C4-2B (cell line): ENCODE measurements at regions not wholly inside any gene's neighbourhood (a gene's known extent, or its start where the extent isn't known, plus 50 kb on each side); places are given as distances from the start of the nearest gene placed in this dataset.

ENCODE experiments used
- H3K27ac ChIP-seq: fragments of 450-650 bp; 2 replicates; pipeline ENCODE4 v1.5.1; 2017
- ZFX ChIP-seq: fragments of 450-650 bp; IDR thresholded peaks from 2 replicates; pipeline ENCODE4 v1.6.1; 2017
- TF ChIP-seq, protein P1 (sequence below): fragments of 450-650 bp; conservative IDR thresholded peaks from 2 replicates; pipeline ENCODE4 v1.5.1; 2017; ENCODE audit warnings: mild to moderate bottlenecking

DNA sequence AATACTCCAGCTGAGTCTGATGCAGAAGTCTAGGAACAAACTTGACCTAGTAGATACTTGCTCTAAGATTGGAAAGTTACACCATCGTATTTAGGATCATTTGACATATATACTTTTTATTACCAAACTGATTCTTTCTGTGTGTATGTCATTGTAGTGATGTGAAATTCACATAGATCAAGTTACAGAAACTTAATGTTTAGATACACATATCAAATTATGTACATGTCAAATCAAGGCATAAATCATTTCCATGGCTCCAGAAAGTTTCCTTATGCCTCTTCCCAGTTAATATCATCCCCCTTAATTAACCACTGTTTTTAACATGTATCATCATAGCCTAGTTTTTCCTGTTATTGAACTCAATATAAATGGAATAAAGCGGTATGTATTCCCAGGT lies 292.0 kb upstream of the CDH11 start:
- TF ChIP-seq, protein P1, sequence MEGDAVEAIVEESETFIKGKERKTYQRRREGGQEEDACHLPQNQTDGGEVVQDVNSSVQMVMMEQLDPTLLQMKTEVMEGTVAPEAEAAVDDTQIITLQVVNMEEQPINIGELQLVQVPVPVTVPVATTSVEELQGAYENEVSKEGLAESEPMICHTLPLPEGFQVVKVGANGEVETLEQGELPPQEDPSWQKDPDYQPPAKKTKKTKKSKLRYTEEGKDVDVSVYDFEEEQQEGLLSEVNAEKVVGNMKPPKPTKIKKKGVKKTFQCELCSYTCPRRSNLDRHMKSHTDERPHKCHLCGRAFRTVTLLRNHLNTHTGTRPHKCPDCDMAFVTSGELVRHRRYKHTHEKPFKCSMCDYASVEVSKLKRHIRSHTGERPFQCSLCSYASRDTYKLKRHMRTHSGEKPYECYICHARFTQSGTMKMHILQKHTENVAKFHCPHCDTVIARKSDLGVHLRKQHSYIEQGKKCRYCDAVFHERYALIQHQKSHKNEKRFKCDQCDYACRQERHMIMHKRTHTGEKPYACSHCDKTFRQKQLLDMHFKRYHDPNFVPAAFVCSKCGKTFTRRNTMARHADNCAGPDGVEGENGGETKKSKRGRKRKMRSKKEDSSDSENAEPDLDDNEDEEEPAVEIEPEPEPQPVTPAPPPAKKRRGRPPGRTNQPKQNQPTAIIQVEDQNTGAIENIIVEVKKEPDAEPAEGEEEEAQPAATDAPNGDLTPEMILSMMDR: no peak
- TF ChIP-seq ZFX: no peak
- H3K27ac ChIP-seq: no peak overlapping the region

DNA sequence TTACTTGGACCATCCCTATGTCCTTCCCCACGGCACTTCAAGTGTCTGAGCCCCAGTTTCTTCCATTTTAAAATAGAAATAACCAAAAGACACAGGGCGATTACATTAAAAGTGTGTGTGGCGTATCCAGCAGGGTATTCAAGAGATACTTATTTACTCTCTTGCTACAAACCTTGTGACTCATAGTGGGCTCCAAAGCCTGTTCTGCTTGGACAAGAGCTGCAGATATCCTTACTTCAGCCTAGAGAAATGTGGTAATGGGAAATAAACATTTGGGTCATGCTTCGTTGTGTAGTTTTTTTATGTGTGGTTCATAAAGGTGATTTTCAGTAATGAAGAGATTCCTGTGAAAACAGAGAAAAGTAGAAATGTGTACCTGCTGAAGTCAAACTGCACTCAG lies 288.9 kb upstream of the CDH11 start:
- TF ChIP-seq, protein P1: no peak
- TF ChIP-seq ZFX: no peak
- H3K27ac ChIP-seq: no peak overlapping the region

DNA sequence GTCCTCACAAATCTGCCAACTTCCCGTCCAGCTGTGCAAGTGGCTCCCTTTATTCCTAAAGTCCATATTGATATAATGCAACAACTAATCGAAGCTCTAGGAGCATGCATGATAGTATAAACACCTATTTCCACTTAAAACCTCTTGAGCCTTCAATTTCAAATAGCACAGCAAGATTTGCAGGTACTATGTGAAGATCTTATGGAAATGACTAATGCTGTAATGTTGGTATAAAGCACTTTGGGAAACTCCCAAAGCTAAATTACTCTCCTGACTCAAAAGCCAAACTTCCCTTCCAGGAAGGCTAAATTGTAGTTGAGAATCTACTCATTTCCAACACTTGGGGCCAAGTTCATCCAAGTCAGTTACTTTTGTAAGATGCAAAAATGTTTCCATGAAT lies 287.6 kb upstream of the CDH11 start:
- TF ChIP-seq ZFX: no peak
- TF ChIP-seq, protein P1: no peak
- no peak overlapping the region for H3K27ac ChIP-seq

DNA sequence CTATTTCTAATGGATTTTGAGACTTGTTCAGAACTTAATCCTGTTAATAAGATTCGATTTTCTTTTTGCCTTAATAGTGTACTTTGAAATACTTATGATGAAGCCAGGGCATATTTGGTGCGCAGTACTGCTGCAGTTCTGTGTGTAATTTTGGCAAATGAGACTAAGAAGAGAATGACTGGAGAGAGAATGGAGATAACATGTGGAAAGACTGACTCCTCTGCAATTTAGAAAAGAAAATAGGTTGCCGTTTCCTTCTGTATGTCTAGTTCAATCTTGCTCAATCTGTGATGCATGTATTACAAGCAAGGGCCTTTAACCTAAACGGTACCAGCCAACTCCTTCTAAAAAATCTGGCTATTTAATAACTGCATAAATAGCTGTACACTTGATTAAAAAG lies 285.1 kb upstream of the CDH11 start:
- no peak overlapping the region for H3K27ac ChIP-seq
- no peak for TF ChIP-seq ZFX
- TF ChIP-seq, protein P1: no peak

DNA sequence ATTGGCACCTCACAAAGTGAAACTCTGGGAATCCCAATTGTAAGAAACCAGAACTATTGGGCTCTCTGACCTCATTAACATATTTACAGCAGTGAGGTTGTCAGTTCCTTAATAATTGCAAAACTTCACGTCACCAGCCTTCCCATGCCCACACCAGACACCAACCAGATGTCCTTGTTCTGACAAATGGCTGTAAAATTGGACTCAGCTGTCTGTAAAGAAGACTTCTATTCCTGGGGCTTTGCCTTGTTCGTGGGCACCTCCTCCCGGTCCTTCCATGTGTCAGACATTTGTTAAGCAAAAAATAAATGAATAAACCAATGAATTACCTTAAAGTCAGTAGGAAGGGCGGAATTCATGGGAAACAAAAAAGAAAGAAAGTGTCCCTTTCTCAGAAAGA lies 284.3 kb upstream of the CDH11 start:
- H3K27ac ChIP-seq: no peak overlapping the region
- TF ChIP-seq, protein P1: no peak
- TF ChIP-seq ZFX: no peak

DNA sequence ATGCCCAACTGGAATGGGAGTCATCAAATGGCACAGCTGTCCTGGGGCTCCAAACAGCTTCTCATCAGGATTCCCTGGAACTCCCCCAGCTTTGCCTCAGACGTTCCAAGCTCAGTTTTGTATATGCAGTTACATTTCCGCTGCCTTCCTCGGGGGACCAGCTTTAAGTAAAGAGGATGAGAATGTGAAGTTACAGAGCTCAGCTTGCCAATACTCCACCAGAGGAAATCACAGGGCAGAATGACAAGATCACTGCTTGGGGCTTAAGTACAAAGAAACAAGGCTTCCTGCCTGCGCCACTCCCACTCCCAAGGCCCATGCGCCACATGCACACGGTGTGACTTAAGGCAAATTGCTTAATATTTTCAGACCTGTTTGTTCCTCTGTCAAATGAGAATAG lies 272.4 kb upstream of the CDH11 start:
- H3K27ac ChIP-seq: no peak overlapping the region
- TF ChIP-seq, protein P1: no peak
- TF ChIP-seq ZFX: no peak

DNA sequence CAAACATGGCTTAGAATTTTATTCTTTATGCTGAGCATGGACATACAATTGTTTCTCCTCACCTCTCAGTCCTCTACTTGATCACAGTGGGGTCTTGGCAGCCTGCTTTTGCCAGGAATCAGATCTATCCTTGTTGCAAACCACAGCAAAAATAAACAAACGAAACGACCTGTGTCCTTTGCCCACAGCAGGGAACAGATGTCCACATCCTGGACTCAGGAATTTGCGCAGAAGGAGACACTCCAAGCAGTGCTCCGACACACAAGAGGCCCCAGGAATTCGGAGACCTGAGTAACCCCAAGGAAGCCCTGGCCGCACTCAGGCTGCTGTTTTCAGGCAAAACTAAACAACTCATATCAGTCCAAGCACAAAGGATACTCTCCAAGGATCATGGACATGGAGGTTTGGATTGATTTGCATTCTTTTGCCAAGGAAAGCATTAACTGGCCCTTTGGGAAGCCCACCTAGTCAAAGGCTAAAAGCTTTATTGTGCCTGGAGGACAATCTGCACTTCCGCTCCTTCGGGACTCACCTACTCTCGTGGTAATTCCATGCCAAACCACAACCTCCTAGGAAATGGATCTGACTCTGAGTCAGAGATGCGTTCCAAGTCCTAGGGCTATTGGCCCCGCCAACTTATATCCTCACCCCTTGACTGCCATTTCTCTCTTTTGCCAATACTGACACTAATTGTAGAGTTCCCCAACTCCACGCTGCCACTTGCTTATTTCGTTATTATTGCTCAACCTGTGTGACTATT lies 271.1 kb upstream of the CDH11 start:
- H3K27ac ChIP-seq: no peak overlapping the region
- no peak for TF ChIP-seq ZFX
- TF ChIP-seq, protein P1: no peak
